ENCODE measurements at regions not wholly inside any gene's neighbourhood (a gene's known extent, or its start where the extent isn't known, plus 50 kb on each side); places are given as distances from the start of the nearest gene placed in this dataset.
"Not testable (repeated sequence)": the region's sequence is repeated elsewhere in the genome, so short reads cannot be mapped to it uniquely, and the experiment has no call there.

DNA sequence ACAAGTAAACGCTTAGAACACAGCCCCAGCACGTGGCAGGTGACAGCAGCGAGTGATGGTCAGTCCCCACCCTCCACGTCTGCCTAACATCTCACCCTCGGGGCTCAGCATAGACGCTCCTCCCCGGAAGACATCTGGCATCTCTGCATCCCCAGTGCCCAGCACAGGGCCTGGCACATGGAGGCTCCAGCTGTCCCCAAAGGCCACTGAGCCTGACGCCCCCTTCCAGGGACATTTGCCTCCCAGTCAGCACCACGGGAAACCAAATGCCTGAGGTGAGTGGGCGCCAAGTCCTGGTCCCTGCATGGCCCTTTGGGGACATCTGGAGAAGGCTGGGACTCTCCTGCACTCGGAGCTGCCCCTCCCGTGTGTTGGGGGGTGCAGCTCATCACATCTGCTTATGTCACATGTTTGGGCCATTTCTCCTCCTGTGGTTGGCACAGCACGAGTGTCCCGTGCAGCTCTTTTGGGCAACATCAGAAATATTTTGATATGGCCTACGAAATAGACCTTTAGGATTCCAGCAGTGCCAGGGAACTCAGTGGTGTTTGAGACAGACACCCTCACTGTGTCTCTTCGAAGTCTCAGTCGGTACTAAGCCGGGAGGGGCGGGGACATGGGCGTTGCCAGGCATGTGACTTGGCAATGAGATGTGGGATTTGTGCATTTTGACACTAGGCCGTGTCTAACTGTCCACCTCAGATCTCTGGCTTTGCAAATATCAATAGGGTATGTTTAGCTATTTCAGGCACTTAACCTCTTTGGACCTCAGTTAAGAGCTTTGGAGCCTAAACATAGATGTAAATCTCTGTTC lies 315.0 kb downstream of the PTPRU start:
- H3K9me3 ChIP-seq = no peaks in the 10 kb centered on the region
- WGBS, 5 donors = 77 to 86% (median 85%) methylated on average over 21 of the region's 21 CpGs
- H3K27ac ChIP-seq = no peak overlapping the region
- H3K4me3 ChIP-seq = no peak overlapping the region
- H3K4me1 ChIP-seq = no peaks in the 10 kb centered on the region
- peak; percentile 47 for DNase-seq
- no peaks in the 10 kb centered on the region for H3K36me3 ChIP-seq
- peaks cover 0 to 14% (median 0%) of the 10 kb centered on the region in 7 donors for H3K27me3 ChIP-seq (replicated peaks in 1 of 7)
- intact Hi-C loops (cut with DNase I; ENCODE audit: low total_unique reads) = no loop called here
- TF ChIP-seq POLR2AphosphoS5 (IDR thresholded peaks at IDR 0.05) = no peak
- TF ChIP-seq, protein P1, sequence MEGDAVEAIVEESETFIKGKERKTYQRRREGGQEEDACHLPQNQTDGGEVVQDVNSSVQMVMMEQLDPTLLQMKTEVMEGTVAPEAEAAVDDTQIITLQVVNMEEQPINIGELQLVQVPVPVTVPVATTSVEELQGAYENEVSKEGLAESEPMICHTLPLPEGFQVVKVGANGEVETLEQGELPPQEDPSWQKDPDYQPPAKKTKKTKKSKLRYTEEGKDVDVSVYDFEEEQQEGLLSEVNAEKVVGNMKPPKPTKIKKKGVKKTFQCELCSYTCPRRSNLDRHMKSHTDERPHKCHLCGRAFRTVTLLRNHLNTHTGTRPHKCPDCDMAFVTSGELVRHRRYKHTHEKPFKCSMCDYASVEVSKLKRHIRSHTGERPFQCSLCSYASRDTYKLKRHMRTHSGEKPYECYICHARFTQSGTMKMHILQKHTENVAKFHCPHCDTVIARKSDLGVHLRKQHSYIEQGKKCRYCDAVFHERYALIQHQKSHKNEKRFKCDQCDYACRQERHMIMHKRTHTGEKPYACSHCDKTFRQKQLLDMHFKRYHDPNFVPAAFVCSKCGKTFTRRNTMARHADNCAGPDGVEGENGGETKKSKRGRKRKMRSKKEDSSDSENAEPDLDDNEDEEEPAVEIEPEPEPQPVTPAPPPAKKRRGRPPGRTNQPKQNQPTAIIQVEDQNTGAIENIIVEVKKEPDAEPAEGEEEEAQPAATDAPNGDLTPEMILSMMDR (IDR thresholded peaks at IDR 0.05 in 8 of 11, conservative IDR thresholded peaks at IDR 0.05 in 3 of 11) = no peak
- no peak for TF ChIP-seq POLR2A (IDR thresholded peaks at IDR 0.05)

DNA sequence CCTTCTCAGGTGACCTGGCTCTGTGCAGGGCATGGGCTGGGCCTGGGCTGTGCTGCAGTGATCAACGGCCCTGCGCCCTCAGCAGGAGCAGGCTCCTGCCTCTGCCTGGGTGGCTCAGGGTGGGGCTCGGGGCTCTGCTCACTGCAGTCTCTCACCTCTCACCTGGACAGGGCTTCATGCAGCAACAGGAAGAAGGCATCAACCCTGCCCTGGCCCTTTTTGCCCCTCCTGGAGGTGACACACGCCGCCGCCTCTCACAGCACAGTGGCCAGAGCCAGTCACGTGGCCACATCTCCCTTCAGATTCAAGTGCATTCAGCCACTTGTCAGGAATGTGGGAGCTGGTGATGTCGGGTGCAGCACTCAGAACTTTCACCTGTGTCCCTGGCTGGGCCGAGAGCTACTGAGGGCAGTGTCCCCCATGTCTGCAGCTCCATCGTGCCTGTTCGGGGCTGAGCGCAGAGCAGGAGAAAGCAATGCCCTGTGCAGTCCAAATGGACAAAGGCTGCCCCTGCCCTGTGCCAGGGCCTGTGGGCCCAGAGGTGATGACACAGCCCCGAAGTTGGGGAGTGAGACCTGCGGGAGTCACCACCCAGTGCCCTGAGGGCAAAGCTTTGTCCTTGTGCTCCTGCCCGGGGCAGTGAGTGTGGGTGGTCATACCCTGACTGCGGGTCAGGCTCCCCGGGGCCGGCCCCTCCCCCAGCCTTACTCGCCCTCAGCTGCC lies 314.0 kb downstream of the PTPRU start:
- Histone ChIP-seq H3K27ac (no peak overlapping the region), H3K36me3 (no peaks in the 10 kb centered on the region), H3K9me3 (no peaks in the 10 kb centered on the region), H3K4me1 (no peaks in the 10 kb centered on the region), H3K4me3 (no peak overlapping the region), H3K27me3 (replicated peaks in 1 of 7) (peaks cover 0 to 10% (median 0%) of the 10 kb centered on the region in 7 donors)
- peak; percentile 49 for DNase-seq
- WGBS, 5 donors = 78 to 90% (median 81%) methylated on average over 7 to 19 of the region's 19 CpGs
- intact Hi-C loops (cut with DNase I; ENCODE audit: low total_unique reads) = no loop called here
- TF ChIP-seq, protein P1 (IDR thresholded peaks at IDR 0.05 in 8 of 11, conservative IDR thresholded peaks at IDR 0.05 in 3 of 11) = no peak
- TF ChIP-seq POLR2A (IDR thresholded peaks at IDR 0.05) (no peak), POLR2AphosphoS5 (IDR thresholded peaks at IDR 0.05) (no peak)

DNA sequence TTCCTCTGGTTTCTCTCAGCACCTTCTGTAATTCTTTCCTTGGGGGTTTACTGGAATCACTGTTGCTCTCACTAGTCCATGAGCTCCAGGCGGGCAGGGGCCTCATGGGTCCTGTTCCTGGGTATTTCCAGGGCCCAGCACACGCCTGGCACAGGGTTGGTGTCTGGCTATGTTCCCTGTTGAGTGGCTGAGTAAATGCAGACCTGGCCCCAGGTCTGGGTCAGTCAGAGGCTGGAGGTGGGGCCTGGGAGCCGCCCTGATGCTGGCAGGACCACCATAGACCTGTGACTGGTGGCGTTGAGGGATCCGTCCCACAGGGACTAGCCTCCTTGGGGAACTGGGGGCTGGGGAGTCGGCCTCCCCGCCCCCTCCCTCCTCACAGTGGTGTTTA lies 313.4 kb downstream of the PTPRU start:
- H3K4me3 ChIP-seq; DNase-seq; H3K4me1 ChIP-seq; H3K9me3 ChIP-seq; H3K36me3 ChIP-seq; intact Hi-C loops (cut with DNase I; ENCODE audit: low total_unique reads); H3K27ac ChIP-seq: not testable (repeated sequence)
- H3K27me3 ChIP-seq (replicated peaks in 1 of 7) = peaks cover 0 to 10% (median 0%) of the 10 kb centered on the region in 7 donors
- WGBS, 5 donors = 42 to 93% (median 82%) methylated on average over 3 to 7 of the region's 7 CpGs

DNA sequence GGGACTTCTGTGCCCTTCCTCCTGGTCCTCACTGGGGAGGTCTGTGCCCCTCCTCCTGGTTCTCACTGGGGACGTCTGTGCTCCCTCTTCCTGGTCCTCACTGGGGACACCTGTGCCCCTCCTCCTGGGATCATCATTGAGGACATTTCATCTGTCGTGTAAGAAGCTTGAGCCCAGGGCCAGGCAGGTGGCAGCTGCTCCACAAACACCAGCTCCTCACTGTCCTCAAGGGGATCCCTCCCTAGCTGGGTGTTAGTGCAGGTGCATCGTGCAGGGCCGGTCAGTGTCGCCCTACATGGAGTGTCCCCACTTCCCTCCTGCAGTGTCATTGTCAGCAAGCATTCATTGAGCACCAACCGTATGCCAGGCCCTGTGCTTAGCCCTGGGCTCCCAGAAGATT lies 312.7 kb downstream of the PTPRU start:
- intact Hi-C loops (cut with DNase I; ENCODE audit: low total_unique reads) = no loop called here
- Histone ChIP-seq H3K9me3 (no peaks in the 10 kb centered on the region), H3K36me3 (no peaks in the 10 kb centered on the region), H3K27ac (no peak overlapping the region), H3K27me3 (replicated peaks in 1 of 7) (peaks cover 0 to 10% (median 0%) of the 10 kb centered on the region in 7 donors), H3K4me1 (no peaks in the 10 kb centered on the region), H3K4me3 (no peak overlapping the region)
- 58 to 79% (median 74%) methylated on average over 6 of the region's 6 CpGs for WGBS, 5 donors
- TF ChIP-seq POLR2A (IDR thresholded peaks at IDR 0.05) (no peak), POLR2AphosphoS5 (IDR thresholded peaks at IDR 0.05) (no peak)
- TF ChIP-seq, protein P1 (IDR thresholded peaks at IDR 0.05 in 8 of 11, conservative IDR thresholded peaks at IDR 0.05 in 3 of 11) = no peak
- peak; percentile 67 for DNase-seq

Measured in spleen (tissue), 11 donors.